K562 (cell line): ENCODE measurements at regions not wholly inside any gene's neighbourhood (a gene's known extent, or its start where the extent isn't known, plus 50 kb on each side); places are given as distances from the start of the nearest gene placed in this dataset.

ENCODE experiments used
- BRF2 ChIP-seq: IDR thresholded peaks from 3 replicates; pipeline ENCODE4 v1.6.1; 2011; ENCODE audit warnings: borderline replicate concordance, mild to moderate bottlenecking; ENCODE audit not compliant: insufficient read length, insufficient read depth
- CBX2 ChIP-seq: fragments of 200-600 bp; sonication (generic); IDR thresholded peaks from one replicate; pipeline ENCODE4 v1.6.1; 2012; ENCODE audit warnings: mild to moderate bottlenecking, low read length, inconsistent platforms; ENCODE audit not compliant: insufficient read depth, poor library complexity, severe bottlenecking
- CEBPZ ChIP-seq: fragments of 150-350 bp; IDR thresholded peaks from 2 replicates; pipeline ENCODE4 v1.6.1; 2014; ENCODE audit warnings: low read depth, mild to moderate bottlenecking, low read length, borderline replicate concordance
- KHSRP ChIP-seq: fragments of 450-650 bp; IDR thresholded peaks from 2 replicates; pipeline ENCODE4 v1.6.1; 2017
- NFE2L1 ChIP-seq: fragments of 450-650 bp; IDR thresholded peaks from 2 replicates; pipeline ENCODE4 v1.6.1; 2016; ENCODE audit warnings: missing genetic modification characterization, low read depth, mild to moderate bottlenecking, missing compliant biosample characterization, moderate library complexity, borderline replicate concordance
- PPARD ChIP-seq: fragments of 250-450 bp; sonication (Bioruptor Pico); IDR thresholded peaks from 2 replicates; pipeline ENCODE4 v1.8.0; 2022; ENCODE audit warnings: inconsistent platforms, mild to moderate bottlenecking, moderate library complexity
- REST ChIP-seq, 2 experiments: fragments of 450-650 bp; formaldehyde crosslinking in 1 of 2; IDR thresholded peaks; 2 replicates each; pipeline versions ENCODE4 v1.4.0 to v1.6.1; 2014 to 2020; ENCODE audit warnings: mild to moderate bottlenecking in 2 of 2, borderline replicate concordance in 1 of 2, low read depth in 1 of 2
- TCF7L2 ChIP-seq: fragments of 150-350 bp; IDR thresholded peaks from 2 replicates; pipeline ENCODE4 v1.6.1; 2016; ENCODE audit warnings: low read depth, mild to moderate bottlenecking, low read length, moderate library complexity
- XRCC3 ChIP-seq: fragments of 450-650 bp; IDR thresholded peaks from 2 replicates; pipeline ENCODE4 v1.6.1; 2017; ENCODE audit warnings: mild to moderate bottlenecking, moderate library complexity
- ZBTB43 ChIP-seq: sonication (generic); formaldehyde crosslinking; IDR thresholded peaks from 2 replicates; pipeline ENCODE4 v1.8.0; 2023; ENCODE audit warnings: mild to moderate bottlenecking, missing genetic modification reagents
- ZNF384 ChIP-seq: IDR thresholded peaks from 2 replicates; pipeline ENCODE4 v1.6.1; 2012; ENCODE audit warnings: low read depth, low read length, improper control_type of control experiment

GRCh38 chr7:106501605-106502580 lies 159.1 kb downstream of the CCDC71L start (continued):
- no peak for TF ChIP-seq CEBPZ
- no peak for TF ChIP-seq TCF7L2
- TF ChIP-seq REST (IDR thresholded peaks at IDR 0.05; ENCODE audit: borderline replicate concordance): 0 out of 2 replicates have a peak, but pooled peaks have one; percentile 28
- no peak for TF ChIP-seq REST (CRISPR knock-in tag; IDR thresholded peaks at IDR 0.05; ENCODE audit: low read depth)
- no peak for TF ChIP-seq PPARD (CRISPR knock-in tag)
- TF ChIP-seq CBX2: no peak
- TF ChIP-seq KHSRP: no peak; the same call in 1 of the 2 replicates
- no peak; the same call in 1 of the 2 replicates for TF ChIP-seq XRCC3
- TF ChIP-seq ZBTB43 (CRISPR knock-in tag): no peak
- 0 out of 2 replicates have a peak, but pooled peaks have one; percentile 8 for TF ChIP-seq NFE2L1 (tag)
- no peak for TF ChIP-seq BRF2
- TF ChIP-seq ZNF384: 0 out of 2 replicates have a peak, but pooled peaks have one; percentile 52
